HFF-Myc (cell line): ENCODE measurements at regions not wholly inside any gene's neighbourhood (a gene's known extent, or its start where the extent isn't known, plus 50 kb on each side); places are given as distances from the start of the nearest gene placed in this dataset.
"Not testable (repeated sequence)": the region's sequence is repeated elsewhere in the genome, so short reads cannot be mapped to it uniquely, and the experiment has no call there.

Experiments used
- DNase-seq: peaks from one replicate; pipeline ENCODE4 v3.0.0-alpha.2; 2011; ENCODE audit warnings: low read depth; ENCODE audit errors: extremely low read depth
- H3K4me3 ChIP-seq: replicated peaks from 2 replicates; pipeline ENCODE4 v1.5.1; 2011; ENCODE audit warnings: low read depth, mild to moderate bottlenecking, control low read depth, low read length
- CTCF ChIP-seq: IDR thresholded peaks from 2 replicates; pipeline ENCODE4 v1.5.1; 2012; ENCODE audit warnings: mild to moderate bottlenecking, low read depth, low read length, control low read depth; ENCODE audit errors: missing control alignments

GRCh38 chr5:67842806-67843205 lies 372.8 kb upstream of the PIK3R1 start:
- peak; percentile 11 for DNase-seq
- H3K4me3 ChIP-seq = no peak overlapping the region
- peak; percentile 40 for TF ChIP-seq CTCF

GRCh38 chr5:67837225-67837624 lies 378.3 kb upstream of the PIK3R1 start:
- DNase-seq, H3K4me3 ChIP-seq: not testable (repeated sequence)

- DNase-seq, H3K4me3 ChIP-seq: not testable (repeated sequence)
Observed at GRCh38 chr5:67836496-67836895, 379.1 kb upstream of the PIK3R1 start.

DNA sequence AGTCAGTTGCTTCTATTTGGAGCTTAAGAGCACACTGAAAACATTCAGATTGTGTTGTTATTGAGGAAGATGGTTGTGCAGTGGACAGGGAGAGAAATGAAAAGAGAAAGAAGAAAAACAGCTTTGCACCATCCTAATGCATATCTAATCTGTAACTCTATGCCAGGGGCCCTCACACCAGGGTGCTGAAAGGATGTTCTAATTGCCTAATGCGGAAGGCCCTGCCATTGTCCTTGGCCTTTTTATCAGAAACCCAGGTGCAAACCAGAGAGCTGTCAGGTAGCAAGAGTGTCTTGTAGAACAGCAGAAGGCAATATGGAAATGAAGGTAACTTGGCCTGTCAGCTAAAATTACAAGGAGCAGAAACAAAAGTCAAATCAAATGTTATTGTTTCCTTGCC lies 384.5 kb upstream of the PIK3R1 start:
- H3K4me3 ChIP-seq = no peak overlapping the region
- TF ChIP-seq CTCF = no peak
- no peak for DNase-seq

DNA sequence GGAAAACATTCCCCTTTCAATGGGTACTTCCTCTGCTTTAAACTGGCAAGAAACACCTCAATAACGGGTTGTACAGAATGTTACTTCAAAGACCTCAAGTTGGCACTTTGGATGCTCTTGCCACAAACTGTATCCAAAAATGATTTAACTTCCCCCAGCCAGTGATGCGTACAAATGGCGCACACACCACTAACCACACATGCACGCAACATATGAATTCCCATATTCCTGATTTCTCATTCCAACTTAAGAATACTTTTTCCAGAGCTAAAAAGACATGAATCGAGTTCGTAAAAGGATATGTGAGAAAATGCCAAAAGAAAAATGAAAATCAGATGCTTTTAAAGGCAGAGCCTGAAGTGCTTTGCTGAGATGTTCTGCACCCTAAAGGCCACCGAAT lies 388.0 kb upstream of the PIK3R1 start:
- no peak for TF ChIP-seq CTCF

DNA sequence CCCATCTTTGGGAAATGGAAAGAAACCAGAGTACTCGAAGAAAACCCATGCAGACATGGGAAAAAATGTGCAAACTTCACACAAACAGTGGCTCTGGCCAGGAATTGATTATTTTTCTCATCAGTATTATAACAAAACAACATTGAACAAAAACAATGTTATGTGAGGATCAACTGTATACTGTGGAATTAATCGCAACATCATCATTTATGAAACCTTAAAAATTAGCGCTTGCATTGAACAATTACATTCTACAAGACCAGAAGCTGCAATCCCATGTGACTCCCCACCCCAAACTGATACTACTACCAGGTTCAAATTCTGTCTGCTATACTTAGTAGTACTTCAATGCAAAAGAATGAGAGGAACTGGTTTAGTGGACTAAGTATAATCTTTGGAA lies 390.7 kb upstream of the PIK3R1 start:
- DNase-seq = no peak
- no peak overlapping the region for H3K4me3 ChIP-seq
- TF ChIP-seq CTCF = no peak

More for the DNA sequence above, 388.0 kb upstream of the PIK3R1 start:
- DNase-seq = no peak
- H3K4me3 ChIP-seq = no peak overlapping the region

GRCh38 chr5:67817652-67818051 lies 397.9 kb upstream of the PIK3R1 start:
- DNase-seq = no peak
- TF ChIP-seq CTCF = no peak
- H3K4me3 ChIP-seq = no peak overlapping the region

DNA sequence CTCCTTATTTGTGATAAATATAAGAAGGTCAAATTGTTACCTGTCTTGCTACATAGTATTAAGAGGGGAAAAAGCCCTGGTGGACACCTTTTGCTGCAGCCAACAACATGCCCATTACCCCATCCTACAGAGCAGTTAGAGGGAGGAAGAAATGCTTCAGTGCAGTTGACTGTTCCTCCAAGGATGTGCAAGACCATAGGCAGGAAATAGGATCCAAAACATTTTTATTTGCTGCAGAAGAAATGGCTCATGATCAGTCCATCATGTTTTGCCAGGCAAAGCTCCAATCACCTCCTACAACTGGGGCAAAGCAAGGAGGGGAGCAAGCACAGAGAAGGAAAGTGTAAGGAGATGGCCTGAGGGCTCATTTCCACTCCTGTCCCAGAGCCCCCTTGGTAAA lies 399.1 kb upstream of the PIK3R1 start:
- no peak for TF ChIP-seq CTCF
- no peak overlapping the region for H3K4me3 ChIP-seq
- DNase-seq = no peak
